GM19463 (cell line): ENCODE measurements at regions not wholly inside any gene's neighbourhood (a gene's known extent, or its start where the extent isn't known, plus 50 kb on each side); places are given as distances from the start of the nearest gene placed in this dataset.

ENCODE experiments used
- ATAC-seq: cut with Tn5 transposase; IDR thresholded peaks from one replicate; pipeline ENCODE4 v1.9.1; 2021; ENCODE audit warnings: mild to moderate bottlenecking, moderate library complexity; ENCODE audit not compliant: unreplicated experiment

DNA sequence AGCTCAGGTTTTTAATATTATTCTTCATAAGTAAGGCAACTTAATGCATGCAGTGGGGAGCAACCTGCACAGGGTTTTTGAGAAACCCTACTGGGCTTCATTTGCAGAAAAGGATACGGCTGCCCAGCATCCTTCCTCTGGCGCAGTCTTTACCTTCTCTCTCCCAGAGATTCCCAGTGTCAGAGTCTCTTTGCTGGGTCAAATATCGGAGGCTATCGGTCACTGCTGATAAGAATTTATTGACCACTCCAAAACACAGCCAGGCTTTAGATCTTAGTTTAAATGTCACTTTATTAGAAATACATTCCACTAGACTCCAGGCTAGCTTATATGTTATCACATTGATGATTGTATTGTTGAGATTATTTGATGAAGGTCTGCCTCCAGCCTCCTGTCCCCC is 147.2 kb upstream of the CPSF6 start:
- no peak for ATAC-seq

DNA sequence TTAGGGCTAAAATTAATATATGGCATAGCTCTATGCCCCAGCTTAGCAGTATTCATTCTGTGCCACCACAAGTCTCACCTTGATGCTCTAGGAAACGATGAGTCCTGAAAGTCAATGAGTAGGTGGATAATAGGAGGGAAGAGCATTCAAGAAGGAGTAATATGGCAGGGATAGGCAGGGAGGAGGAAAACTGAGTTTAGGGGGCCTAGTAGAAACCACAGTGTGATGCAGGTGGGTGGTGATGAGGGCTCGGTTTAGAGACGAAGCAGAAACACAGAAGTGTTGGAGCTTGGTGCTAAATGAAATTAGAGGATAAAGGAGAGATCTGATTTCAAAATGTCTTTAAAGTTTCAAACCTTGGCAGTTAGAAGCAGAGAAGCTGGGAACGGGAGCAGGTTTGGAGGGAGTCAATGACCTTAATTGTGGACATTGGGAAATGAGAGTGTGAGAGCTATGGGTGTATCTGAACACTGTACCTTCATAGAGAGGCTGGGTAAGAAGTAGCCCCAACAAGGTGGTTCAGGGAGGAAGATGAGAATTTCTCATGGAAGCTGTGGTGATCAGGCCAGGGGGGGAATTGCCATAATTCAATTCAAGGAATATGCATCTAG is 144.7 kb upstream of the CPSF6 start:
- ATAC-seq, result no peak

DNA sequence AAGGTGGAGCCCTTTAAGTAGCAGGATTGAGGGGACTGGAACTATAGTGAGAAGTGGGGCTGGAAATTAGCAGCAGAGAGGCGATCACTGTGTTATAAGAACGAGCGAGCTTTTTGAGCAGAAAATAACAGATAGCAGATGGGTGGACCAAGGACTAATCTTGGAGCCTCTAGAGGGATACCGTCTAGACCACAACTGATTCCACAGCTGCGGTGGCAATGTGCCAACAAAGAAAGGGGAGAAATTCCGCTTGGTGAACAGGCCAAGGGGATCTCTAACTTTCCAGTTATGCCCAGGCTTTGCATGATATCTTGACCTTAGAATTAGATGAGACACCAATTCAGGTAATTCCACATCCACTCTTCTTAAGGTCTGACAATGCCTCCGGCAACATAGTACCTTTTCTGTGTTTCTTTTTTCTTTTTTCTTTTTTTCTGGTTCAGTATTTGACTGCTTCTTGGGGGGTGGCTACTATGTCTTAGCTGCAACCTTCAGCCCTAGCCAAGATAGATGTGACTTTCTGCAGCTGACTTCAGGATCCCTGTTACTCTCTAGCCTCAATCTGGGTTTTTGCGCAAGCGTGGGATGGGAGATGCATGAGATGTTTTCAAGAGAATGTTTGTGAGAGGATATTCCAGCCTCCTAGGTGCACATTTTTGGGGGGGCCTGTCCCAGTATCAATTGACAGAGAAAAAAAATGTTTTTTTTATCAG is 143.4 kb upstream of the CPSF6 start:
- no peak for ATAC-seq

DNA sequence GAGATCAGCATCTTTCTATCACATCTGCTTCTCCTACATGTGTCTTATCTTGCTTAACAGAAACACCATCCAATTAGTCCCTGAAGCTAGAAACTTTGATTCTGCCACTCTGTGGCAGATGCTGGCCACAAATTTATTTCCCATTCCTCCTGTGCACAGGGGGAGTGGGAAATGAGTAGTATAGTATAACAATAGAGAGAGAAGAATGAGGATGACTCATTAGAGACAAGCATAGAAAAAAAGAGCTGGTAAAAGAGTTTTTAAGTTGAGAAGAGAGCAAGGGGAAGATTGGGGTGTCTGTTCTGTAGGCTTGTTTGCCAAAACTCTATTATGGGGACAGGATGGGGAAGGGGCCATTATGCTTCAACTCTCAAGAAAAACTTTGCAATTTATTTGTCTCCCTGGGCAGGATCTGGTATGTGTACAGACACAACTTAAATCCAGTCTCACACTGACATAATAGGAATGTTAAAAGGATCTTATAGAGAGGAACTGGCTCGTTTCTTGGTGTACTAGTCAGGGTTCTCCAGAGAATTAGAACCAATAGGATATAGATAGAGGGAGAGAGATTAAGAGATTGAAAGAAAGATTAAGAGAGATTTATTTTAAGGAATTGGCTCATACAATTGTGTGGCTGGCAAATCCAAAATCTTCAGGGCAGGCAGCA is 142.6 kb upstream of the CPSF6 start:
- no peak for ATAC-seq

DNA sequence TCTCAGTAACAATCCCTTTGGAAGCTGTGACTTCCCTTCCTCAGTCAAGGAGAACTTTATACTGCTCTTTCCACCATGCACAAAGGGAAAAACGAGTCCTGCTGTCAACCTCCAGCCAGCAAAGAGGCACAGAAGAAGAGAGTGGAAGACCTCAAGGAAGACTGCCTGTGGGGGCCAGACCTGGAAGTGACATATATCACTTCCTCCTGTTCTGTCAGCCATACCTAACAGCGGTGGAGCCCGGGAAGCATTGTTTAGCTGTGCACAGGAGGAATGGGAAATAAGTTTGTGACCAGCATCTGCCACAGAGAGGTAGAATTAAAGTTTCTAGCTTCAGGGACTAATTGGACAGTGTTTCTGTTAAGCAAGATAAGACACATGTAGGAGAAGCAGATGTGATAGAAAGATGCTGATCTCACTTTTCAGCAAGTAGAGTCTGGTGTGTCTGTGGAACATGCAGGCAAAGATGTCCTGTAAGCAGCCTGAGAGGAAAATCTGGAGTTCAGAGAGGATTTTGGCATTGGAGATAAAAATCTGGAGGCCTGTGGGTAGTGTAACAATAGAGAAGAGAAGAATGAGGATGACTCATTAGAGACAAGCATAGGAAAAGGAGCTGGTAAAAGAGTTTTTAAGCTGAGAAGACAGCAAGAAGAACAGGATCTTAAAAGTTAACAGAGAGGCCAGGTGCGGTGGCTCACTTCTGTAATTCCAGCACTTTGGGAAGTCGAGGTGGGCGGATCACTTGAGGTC is 141.6 kb upstream of the CPSF6 start:
- no peak for ATAC-seq

DNA sequence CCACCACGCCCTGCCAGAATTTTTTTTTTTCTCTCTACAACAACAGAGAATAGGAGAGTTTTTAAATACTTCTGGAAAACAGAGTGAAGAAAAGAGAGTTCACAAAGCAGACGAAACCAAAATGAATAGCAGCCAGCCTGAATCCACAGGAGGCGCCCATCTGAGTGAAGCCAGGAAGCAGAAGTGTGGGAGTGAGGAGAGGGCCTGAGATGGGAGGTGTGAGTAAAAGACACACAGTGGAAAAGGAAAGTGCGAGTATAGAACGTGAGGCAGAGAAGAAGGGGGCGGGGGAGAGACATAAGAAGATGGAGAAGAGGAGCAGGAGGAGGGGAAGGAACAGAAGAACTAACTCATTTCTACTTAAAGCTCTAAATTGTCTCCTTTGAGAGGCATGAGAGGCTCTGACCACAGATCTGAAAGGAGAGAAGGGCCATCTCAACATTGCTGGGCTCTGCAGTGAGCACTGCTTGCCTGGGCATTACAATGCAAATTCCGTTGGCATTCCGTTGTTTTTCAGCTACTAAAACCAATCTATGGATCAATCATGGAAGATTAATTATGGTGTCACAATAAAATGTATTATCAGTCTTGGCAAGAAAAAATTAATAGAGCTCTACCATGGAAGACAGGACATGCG is 140.1 kb upstream of the CPSF6 start:
- no peak for ATAC-seq

DNA sequence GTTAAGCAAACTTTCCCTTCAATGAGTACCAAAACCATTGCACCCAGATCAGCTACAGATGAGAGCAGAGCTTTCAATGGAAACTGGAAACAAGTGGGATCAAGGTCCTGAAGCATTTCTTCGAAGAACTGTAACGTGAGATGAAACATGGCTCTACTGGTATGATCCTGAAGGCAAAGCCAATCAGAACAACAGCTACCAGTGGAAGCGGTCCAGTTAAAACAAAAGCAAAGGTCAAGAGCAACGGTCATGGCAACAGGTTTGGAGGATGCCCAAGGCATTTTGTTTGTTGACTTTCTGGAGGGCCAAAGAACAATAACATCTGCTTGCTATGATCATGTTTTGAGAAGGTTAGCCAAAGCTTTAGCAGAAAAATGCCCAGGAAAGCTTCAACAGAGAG is 137.9 kb upstream of the CPSF6 start:
- no peak for ATAC-seq

DNA sequence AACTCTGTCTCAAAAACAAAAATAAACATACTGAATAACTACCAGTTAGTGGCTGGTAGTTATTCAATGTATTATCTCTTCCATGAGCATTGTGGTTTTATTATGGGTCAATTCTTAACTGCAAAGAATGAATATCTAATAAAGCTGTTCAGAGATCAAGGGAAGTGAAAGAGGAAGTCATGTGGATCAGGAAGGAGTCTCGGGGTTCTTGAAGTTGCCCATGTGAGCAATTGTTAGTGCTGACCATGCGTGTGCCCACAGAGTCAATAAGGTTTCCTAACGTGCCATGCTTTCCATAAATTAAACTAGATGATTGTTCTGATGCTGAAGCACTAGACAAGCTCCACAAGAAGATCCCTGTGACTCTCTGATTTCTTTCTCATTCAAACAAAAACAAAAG is 136.5 kb upstream of the CPSF6 start:
- ATAC-seq, result no peak

DNA sequence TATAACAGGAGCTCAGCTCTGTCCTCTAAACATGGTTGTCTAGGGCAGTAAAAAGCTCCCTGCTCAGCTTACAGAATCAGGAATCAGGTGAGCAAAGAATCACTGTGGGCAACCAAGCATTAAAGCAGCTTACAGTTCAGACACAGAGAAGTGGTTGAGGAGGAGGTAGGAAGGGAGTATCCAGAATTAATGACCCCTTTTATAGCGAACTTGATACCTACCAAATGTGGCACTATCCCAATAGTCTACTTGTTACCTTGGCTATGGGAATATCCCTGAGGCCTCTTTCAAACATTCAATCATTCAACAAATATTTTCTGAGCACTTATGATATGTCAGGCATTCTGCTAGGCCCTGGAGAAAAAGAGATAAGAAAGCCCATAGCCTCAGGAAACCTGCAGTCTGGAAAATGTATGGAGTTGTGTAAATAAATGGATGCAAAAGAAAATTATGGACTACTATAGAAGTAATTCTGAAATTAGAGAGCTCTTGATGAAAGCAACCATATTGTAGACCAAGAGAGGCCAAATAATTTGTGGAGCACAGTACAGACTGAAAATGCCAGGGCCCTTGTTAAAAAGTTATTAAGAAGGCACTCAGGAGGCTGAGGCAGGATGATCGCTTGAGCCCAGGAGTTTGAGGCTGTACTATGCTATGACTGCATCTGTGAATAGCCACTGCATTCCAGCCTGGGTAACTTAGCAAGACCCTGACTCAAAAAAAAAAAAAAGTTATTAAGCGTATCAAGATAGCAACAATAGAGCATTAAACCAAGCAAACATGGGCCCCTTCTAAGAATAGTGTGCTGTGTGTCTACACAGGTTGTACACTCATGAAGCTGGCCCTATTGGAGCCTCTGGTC is 134.0 kb upstream of the CPSF6 start:
- no peak for ATAC-seq

DNA sequence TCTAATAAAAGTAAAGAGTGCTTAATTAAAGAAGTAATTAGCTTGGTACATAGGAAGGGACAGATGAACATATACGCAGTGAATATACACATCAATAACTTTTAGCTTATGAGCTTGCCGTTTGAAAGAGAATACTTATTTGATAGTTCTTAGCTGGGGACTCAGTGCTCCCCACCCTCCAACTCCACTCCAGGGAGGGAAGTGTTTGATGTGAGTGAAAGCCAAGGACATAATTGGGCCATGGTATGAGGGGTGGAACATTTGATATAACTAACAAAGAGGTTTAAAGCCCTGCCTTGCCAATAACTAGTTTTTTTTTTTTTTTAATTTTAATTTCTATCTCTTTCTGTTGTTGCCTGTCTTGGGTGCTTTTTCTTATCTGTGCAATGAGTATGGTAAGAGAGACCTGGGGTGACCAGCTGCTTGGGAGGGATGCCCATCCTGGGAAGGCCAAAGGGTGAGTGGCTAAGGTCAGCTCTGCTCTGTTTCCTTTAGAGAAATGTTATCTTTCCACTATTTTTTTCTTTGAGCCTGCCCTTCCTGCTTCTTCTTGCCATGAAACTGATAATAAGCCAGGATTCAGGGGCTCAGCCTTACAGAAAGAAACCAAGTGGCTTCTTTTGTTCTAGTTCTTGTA is 132.8 kb upstream of the CPSF6 start:
- ATAC-seq, result no peak

DNA sequence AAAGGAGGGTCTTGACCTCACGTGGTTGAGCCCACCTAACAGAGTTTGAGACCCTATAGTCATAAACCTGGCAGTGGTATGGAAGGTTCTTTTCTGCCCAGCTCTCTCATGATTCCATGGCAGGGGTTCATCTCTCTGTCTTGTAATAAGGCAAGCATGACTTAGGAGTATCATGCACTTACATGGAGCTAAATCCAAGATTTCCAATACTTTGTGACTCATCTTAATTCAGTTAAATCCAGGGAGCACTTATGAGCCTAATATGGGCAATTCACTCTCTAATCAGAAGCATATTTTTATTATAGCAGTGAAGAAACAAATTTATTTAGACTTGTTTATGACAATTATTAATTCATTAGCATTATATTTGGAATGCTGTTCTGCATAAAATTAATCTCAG is 131.8 kb upstream of the CPSF6 start:
- no peak for ATAC-seq

DNA sequence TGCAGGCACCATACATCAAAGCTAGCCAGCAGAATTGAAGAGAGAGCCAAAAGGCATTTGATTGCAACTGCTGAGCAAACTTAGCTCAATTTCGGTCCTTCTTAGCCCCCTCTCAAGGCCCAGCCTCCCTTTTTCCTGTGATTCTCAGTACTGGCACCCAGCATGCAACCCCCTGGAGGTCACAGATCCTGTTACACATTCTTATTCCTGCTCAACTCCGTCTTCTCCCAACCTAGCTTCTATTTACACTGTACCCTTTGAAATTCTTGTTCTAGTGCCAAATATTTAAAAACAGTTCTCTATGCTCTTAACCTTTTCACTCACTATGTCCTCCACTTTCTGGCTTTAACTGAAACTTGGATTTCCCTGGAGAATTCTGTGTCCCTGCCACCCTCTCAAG is 131.3 kb upstream of the CPSF6 start:
- no peak for ATAC-seq

DNA sequence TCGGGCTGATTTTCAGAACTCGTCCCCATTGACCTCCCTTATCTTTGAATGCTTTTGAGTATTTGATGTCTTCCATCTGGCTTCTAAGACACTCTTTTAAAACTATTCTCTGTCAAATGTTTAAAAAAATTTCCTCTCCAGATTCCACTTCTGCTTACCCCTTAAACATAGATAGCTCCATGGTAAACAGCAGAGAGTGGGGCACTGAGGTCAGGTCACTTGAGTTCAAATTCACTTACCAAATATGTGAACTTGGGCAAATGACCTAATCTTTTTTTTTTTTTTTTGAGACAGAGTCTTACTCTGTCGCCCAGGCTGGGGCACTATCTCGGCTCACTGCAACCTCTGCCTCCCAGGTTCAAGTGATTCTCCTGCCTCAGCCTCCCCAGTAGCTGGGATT is 126.8 kb upstream of the CPSF6 start:
- no peak for ATAC-seq

DNA sequence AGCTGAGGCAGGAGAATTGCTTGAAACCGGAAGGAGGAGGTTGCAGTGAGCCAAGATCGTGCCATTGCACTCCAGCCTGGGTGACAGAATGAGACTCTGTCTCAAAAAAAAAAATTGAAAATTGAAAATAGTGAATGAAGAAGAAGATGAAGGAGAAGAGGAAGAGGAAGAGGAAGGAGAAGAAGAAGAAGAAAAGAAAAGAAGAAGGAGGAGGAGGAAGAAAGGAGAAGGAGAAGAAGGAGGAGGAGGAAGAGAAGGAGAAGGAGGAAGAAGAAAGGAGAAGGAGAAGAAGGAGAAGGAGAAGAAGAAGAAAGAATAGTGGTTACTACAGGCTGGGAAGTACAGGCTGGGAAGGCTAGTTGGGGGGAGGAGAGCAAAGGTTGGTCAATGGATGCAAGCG is 124.3 kb upstream of the CPSF6 start:
- ATAC-seq, result no peak

DNA sequence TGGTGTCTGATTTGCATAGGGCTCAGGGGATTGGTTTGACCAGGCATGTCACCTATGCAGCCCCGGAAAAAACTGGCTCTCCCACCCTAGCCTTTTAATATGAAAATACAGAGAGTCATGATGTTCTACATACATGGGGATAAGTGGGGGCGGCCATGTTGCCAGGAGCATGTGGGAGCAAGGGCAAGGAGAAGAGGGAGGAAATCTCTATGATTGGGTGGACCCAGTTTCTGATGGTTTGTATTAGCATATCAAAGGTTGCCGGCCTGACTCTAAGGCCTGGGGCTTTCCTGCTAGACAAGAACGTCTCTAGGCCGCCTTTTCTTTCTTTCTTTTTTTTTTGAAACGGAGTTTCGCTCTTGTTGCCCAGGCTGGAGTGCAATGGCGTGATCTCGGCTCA is 123.4 kb upstream of the CPSF6 start:
- ATAC-seq, result no peak

DNA sequence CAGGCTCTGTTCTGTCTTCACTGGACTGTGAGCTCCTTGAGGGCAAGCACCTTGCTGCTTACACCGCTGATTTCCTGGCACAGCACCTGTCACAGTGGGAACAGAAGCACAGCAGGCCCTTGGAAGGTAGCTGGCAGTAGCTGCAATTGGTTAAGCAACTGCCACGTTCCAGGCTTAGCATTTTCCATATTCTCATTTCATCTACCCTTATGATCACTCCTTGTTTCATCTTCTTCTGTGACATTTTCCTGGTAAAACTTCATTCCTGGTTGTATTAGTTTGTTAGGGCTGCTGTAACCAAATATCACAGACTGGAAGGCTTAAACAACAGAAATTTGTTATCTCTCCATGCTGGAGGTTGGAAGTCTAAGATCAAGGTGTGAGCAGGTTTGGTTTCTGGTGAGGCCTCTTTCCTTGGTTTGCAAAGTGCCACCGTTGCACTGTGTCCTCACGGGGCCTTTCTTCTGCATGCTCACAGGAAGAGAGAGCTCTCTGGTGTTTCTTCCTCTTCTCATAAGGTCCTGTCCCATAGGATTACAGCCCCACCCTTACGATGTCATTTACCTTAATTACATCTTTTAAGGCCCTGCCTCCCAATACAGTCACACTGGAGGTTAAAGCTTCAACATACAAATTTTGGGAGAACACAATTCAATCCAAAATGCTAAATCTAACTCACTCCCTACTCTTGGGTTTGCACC is 121.7 kb upstream of the CPSF6 start:
- no peak for ATAC-seq

DNA sequence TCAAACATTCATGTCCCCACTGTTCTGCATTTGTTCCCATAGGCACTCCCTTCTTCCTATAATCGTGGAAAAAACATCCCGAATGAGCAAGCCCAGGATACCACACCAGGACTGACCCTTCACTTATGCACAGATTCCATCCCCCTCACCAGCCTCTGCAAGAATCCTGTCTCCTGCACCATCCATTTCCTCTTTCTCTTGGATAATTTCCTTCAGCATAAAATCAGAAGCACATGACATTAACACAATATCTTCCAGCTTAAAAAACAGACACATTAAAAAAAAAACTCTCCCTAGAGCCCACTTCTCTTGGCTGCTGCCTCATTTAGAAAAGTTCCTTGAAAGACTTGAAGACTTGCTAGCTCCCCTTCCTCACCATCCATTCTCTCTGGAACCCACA is 120.9 kb upstream of the CPSF6 start:
- no peak for ATAC-seq

DNA sequence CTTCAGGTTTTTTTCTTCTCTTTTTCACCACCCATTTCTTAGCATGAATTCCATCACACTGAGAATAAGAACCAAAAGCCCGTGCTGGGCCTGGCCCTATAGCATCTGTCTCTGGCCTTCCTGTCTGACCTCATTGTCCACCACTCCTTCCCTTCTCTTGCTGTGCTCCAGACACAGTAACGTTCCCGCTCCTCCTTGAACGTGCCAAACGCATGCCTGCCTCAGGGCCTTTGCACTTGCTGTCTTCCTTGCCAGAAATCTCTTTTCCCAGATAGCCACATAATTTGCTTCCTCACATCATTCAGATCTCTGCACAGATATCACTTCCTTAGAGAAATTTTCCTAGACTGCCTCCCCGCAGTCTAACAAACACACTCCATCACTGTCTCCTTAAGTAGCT is 119.6 kb upstream of the CPSF6 start:
- ATAC-seq, result no peak

DNA sequence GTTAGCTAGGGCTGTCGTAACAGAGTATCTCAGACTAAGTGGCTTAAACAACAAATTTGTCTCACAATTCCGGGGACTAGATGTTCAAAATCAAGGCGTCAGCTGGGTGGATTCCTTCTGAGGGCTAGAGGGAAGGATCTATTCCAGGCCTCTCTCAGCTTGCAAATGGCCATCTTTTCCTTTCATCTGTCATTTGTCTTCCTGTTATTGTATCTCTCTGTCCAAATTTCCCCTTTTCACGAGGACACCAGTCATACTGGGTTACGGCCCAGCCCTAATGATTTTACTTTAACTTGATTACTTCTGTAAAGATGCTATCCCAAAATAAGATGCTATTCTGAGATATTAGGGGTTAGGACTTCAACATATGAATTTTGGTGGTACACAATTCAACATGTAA is 119.0 kb upstream of the CPSF6 start:
- no peak for ATAC-seq
